EH (cell line): ENCODE measurements at regions not wholly inside any gene's neighbourhood (a gene's known extent, or its start where the extent isn't known, plus 50 kb on each side); places are given as distances from the start of the nearest gene placed in this dataset.

Experiments used
- DNase-seq: peaks from one replicate; pipeline ENCODE4 v3.0.0-alpha.2; 2015; ENCODE audit warnings: low read depth

DNA sequence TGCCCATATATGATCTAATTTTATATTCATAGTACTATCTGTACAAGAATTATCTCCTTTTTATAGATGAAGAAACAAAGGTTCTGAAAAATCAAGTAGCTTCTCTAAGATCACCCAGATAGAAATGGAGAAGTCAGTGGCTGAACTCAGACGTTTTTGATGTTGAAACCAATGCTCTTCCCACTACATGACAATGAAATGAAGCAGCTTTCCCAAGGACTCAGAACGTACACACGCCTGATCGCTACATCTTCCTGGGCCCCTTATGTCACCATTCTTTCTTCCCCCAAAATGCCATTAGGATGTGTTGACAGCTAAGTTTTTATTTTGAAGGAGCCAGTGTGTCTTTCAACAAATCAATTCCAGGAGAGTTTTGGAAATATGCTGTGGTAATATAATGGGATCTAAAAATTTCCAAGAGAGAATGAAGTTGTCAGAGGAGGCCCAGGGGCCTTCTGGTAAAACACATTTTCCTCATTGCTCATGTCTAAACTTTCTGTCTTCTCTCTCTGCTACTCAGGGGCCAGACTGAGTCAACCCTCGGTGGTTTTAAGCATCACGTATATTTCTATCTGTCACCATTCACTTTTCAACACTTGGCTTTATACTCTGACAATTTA, 98.1 kb upstream of the COL21A1 start:
- DNase-seq = no peak

DNA sequence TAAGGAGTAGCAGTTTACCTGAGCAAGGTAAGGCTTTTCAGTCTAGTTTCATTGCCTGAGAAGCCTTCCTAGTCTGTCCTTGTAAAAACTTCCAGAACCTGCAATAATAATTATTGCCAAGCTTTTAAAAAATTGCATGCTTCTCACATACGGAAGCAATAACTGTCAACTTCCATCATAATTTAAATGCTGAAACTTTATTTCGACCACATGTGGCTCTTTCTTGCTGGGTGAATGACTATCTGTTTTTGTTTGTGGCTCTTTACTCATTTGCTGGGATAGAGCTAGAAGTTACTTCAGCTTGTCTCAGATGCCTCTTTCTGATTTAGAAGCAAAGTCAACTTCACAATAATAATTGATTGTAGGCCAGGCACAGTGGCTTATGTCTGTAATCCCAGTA, 95.9 kb upstream of the COL21A1 start:
- peak; percentile 31 for DNase-seq

DNA sequence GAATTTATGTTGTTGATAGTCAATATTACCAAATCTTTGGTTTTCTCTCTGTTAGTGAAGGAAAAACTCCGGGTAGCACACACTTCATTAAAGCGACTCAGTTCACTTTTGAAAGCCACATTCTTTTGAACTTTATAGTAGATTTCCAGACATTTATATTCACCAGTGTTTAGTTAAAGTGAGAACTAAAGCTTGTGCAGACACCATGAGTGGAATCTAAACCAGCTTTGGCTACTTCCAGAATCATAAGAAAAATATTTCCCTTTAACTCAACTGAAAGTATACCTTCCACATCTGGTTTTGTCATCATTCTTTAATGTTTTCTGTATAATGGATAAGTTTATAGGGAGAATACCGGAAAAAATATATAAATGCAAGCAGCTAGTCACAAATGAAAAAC, 92.1 kb upstream of the COL21A1 start:
- DNase-seq = peak; percentile 32

DNA sequence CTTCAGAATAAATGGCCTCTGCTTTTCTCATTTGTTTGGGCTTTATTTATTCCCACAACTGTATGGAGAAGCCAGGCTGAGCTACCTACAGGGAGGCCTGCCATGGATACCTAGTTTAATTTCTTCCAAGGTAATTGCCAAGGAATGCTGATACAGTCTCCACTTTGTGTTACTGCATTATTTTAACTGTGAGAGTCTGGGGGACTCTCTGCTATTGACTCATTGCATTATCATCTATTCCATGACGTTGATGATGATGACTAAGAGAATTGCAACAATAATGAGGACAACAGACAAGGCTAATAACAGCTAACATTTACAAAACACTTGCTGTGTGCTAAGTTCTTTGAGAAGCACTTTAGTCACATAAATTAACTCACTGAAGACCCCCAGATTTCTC, 88.3 kb upstream of the COL21A1 start:
- DNase-seq = peak; percentile 90

DNA sequence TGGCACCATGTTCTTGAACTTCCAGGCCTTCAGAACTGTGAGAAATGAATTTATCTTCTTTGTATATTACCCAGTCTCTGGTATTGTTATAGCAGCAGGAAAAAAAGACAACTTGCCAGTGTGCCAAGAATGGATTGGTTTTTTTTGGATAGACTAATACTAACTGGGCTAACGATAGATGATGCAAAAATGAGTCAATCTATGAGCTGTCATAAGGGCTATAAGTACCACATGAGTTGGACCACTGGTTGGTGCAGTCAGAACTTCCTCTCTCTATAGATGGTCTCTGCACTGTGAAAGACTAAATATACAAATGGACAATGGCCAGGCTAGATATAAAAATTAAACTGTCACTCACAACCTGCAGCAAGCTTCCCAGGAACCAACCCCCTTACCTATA, 87.6 kb upstream of the COL21A1 start:
- DNase-seq = peak; percentile 81

DNA sequence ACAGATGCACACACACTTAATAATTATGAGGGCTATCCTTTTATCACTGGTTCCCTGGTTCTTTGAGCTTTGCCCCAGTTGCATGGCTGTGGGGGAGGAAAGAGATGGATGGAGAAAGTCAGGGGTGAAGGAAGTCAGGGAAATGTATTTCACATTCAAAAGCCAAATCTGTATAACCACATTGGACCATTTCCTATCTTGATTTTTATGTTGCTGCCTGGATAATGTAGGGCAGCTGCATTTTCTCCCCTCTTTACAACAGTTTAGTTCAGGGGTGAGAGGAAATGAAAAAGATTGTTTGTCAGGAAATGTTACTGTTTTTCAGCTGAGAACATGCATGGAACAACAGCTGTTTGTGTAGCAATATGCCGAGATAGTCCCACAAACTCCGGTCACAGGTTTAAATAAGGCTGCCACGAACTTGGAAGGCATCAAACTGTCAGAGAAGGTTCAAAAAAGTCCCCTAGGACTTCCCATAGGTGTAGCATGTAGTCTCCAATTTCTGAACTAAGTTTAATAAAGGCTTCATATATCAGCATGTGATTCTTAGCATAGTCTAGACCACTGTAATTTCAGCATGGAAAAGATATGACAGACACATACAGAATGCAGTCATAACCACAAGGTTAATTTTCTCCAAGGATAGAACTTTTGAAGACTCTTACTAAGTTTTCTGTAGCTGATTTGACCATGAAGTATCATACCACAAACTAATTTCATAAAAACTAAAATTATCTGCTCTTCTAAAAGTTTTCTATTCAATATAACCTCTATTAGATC, 82.1 kb upstream of the COL21A1 start:
- peak; percentile 46 for DNase-seq

DNA sequence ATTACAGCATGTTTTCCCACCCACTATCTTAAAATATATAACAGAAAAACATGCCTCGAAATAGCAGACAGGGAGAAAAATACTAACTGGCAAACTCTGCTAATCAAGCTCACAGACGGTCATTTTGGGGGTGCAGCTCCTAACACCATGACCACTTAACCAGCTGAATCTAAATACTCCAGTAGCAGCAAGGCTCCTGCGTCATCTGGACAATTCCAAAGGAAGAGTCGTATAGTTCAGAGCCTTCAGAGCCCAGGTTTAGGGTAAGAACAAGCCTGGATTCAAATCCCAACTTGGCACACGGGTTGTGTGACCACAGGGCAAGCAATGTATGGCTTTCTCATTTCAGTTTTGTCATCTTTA, 81.3 kb upstream of the COL21A1 start:
- no peak for DNase-seq

DNA sequence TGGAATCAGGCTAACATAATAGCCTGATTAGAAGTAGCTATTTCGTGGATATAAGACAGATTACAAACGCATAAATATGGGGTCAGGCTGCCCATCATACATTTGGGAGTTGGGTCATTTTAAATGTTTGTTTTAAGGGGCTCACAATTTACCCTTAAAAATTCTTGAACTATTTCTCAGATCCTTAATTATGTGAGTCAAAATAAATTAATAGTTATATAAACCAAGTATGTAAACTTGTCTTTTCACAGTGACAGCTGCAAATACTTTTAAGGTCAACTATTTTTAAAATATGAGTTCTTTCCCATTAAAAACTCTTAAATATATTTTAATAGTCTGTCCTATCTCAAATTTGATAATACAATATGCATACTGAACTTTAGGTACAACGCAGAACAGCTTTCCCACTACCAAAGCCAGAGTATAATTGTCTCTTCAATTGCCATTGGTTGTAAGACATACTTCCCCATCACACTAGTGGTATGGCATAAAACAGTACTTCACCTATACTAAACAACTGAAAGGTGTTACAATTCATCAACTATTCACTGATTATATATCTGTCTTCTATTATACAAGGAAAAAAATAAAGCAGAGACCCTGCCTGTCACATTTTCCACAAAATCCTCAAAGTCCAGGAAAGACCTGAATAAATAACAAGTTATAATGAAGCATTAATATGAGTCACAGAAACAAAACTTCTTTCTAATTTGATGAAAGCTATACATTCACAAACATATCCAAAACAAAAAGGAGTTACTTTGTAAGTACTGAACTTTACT, 80.8 kb upstream of the COL21A1 start:
- DNase-seq = no peak

DNA sequence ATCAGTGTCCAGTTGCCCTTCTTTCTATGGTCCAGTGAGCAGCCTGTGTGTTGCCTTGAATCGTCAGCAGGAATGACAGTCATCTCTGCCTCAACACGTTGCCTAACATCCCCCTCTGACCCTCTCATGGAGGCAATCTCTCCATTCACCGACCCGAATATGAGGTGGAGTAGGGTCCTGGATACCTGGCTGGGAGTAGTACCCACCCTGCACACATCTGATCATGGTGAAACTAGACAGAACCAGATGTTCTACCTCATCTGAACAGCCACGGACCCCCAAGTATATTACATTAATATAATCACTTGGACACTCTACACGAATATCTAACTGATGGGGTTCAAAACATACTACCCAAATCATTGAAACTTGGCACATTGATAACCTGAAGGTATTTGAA, 77.0 kb upstream of the COL21A1 start:
- DNase-seq = no peak

DNA sequence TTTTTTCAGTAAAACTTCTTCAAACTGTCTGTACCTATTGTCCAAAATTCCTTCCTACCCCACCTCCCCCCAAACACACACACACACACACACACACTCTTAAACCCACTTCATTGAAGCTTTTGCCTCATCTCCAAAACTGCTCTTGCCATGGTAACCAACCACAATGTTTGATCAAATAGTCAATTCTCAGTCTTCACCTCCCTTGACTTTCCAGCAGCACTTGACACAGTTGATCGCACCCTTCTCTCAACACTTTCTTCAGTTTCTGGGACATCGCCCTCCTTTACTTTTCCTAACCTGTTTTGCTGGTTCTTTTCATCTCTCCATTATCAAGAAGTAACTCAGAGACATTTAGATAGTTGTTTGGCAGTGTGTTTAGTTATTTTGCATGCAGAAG, 71.5 kb upstream of the COL21A1 start:
- DNase-seq = no peak

DNA sequence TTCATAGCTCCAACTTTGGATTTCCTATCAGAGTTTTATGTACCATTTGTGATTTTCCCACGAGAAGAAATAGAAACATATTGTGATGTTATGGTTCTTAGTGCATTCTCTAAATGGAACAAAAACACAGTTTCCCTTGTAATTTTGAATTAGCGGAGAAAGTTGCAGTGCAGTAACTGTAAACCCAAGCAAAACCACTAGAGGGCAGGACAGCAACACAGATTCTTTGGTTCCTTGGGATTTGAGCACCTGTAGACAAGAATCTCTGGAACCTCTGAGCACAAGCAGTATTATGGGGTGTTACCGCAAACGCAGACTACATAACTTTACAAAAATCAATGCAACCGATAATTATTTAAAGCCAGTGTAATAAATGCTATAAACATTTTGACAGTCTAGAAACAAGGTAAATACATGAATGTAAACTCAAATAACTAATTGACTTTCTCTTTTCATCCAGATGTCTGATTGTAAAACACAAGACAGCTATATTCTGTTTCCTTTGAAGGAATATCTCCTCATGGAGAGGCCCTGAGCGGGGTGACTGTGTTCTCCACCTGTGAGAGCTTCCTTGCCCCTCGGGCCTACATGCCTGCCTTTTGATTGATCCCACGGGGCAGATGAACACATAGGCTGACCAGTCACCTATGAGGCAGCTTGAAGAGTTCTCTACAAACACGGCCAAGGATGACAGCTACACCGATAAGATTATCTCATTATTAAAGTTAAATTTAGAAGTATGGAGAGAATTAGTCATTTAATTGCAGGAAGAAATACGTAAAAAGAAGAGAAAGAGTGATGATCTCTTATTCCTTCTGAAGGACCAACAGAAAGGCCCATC, 67.5 kb upstream of the COL21A1 start:
- DNase-seq = peak; percentile 43

DNA sequence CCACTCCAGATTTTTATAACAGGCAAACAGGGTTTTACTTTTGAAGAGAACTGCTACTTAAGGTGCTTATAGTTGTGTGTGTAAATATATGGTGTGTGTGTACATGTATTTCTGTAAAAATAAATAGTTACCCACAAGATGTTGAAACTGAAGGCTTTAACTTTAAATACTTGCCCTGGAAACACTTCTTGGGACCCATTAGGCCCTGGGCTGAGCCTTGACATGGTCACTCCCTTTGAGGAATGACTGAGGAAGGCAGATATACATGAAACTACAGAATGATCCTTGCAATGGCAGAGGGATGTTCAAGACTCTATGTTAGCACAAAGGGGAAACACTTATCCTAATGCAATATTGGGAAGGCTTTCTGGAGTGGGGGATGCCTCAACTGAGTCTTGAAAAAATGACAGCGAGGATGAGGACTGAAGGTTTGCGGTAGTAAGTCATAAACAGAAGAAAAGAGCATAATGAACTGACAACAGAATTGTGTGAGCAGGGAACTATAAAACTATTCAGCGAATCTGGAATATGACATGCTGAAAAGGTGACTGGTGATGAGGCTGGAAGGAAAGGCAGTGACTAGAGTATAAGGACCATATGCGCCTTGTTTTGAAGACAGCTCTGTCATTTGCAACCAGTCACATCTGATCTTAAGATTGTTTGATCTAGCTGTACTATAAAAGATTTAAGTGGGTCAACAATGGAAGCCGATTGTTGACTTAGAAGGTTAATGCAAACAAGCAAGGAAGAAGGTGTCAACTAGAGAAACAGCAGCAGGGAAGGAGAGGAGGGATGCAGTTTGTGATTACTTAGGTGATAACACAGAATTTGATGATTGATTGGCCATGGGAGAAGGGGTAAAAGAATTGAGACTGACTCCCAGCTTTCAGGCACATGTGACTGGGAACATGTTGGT, 64.4 kb upstream of the COL21A1 start:
- no peak for DNase-seq

DNA sequence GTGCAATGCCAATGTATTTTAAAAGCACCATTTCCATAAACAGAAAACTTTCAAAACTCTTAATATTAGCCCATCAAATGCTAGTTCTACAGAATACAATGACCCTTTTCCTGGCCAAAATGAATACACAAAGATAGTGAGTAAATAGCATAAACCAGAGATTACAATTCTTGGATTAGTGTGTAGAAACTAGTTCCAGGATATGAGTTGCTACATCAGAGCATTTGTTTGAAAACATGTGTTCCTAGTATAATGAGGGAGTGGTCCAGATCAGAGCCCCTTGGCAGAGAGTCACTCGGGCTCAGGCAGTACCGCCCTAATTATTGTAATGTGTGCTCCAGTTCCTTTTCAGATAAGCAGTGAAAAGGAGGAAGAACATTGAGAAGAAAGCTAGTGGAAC, 63.7 kb upstream of the COL21A1 start:
- no peak for DNase-seq

DNA sequence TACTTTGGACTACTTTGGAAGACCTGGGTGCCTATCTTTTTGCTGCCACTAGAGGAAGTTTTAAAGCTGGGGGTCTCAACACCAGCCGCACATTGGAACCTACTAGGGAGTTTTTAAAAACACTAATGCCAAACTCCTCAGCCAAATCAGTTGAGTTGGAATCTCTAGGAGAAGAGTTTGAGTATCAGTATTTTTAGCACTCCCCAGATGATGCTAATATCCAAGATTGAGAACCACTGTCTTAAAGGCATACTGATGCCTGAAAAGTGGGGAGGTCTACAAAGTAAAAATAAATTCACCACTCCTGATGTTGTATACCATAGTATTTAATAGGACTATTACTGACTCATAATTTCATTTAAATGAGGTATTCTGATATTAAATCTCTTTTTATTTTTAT, 62.9 kb upstream of the COL21A1 start:
- no peak for DNase-seq

DNA sequence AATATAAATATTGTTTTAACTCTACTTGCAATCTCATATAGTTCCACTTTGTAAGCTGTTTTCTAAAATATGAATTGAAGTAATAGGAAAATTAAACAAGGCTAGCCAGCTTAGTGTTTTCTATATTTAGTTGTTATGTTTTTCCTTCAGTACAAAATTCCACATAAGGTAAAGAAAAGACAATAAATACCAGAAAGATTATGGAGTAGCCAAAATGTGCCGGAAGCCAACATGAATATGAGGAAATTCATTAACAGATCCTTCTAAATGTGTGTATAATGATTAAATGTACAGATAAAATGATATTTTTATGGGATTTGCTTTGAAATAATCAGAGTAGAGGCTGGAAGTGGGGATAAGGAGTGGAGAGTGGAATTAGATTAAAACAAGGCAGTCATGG, 52.5 kb upstream of the COL21A1 start:
- DNase-seq = no peak

DNA sequence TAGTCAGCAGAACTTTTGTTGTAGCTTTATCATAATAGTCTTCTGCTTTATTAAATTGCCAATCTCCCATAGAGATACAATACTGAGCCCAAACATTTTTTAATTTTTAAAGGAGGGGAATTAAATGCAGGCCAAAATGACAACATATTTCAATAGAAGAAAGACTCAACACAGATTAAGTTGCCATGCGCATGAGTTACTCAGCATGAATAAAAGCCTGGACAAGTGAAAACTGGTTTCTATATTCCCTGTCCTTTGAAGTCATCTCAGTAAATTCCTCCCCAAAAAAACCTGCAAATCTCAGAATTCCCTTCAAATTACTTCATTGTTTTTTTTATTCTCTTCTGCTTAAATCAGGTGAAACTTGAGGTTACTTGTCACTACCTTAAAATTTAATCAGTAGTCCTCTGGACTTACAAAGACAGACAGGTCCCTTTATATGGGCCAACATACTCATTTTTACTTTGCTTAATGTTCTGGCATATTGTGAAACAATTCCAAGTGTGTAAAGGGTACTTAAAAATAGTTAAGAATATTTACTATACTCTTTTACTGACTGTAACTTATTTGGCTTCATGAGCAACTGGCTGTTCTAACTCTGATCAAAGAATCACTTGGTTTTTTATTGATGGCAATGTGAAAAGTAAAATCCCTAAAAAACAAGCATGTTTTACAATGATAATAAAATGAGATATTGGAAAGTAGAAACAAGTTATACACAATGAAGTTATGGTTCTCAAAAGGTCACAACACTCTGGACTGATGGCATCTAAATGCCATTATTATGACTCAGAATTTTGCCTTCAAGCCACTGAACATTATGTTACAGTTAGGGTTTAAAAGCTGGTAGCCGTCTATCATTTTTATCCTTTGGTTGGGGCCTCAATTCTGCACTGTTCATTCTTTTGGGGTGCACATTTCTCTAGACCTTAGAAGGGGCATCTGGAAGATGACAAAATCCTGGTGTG, 49.9 kb upstream of the COL21A1 start:
- peak; percentile 35 for DNase-seq
